ENCODE measurements at regions not wholly inside any gene's neighbourhood (a gene's known extent, or its start where the extent isn't known, plus 50 kb on each side); places are given as distances from the start of the nearest gene placed in this dataset.
"Not testable (repeated sequence)": the region's sequence is repeated elsewhere in the genome, so short reads cannot be mapped to it uniquely, and the experiment has no call there.

DNA sequence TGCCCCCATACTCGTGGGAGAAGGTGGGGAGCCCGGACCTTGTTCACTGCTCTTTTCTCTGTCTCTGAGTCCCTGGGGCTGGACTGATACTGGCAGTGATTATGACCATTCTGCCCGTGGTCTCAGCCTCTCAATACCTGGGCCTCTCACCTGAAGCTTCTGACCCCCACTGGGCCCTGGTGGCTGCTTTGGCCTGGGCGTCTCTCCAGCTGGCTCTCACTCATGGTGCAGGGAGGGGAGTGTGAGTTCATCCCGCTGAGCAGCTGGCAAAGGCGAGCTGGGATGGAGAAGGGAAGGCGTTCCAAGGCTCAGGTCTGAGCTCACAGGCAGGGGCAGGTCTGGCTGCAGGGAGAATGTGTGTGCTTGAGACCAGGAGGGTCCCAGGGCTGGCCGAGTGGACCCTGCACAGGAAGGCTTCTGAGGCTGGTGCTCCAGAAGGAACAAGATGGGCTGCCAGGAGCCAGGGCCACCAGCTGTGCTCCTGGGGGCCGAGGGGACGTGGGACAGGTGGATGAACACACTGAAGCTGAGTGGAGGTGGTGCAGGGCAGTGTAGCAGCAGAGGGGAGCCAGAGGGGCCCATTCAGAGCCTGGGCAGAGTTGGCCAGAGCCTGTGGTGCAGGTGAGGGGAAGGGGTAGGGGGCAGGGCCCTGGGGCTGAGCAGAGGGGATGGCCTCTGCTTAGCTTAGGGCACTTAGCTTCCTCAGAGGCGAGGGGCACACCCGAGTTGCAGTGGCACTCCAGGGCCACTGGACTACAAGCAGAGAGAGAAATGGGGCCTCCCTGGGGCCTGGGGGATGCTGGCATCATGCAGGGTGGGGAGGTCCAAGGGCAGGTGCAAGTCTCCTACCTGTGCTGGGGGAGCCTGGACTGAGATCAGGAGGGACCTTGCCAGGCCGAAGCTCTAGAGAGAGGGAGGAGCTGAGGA, 122.5 kb downstream of the TMEM121 start:
- not testable (repeated sequence) for ATAC-seq

DNA sequence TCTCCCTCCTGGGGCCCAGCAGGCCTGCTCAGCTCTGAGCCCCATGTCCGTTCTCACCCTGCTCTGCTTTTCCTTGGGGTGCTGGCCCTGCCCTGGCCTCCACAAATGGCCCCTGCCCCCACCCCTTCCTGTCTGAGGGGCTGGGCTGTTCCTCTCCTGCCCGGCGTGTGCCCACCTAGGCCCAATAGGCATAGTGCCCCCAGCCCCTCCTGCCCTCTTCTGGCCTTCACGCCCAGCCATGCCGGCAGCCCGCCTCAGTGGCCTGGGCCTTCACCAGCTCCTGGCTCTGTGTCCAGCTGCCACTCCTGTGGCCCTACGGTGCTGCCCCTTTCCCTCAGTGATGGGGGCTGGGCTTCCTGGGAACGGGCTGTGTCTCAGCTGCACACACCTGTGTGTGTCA, 125.9 kb downstream of the TMEM121 start:
- not testable (repeated sequence) for ATAC-seq

DNA sequence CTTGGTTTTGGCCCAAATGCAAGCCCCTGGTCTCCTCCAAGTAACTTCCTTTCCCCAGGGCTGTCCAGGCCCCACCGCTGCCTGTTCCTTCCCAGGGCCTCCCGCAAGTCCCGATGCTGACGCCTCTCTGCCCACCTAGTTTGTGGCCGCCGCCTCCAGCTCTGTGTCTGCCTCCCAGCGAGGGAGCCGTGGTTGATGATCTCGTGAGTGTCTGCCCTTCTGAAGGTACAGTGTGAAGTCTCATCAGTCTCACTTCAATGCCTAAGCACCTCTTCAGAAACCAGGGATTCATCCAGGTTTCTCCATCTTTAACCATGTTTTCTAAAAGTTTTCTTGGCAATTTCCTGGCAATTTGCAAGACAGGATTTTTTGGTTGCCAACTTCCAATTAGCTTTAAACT, 127.5 kb downstream of the TMEM121 start:
- ATAC-seq, result not testable (repeated sequence)

DNA sequence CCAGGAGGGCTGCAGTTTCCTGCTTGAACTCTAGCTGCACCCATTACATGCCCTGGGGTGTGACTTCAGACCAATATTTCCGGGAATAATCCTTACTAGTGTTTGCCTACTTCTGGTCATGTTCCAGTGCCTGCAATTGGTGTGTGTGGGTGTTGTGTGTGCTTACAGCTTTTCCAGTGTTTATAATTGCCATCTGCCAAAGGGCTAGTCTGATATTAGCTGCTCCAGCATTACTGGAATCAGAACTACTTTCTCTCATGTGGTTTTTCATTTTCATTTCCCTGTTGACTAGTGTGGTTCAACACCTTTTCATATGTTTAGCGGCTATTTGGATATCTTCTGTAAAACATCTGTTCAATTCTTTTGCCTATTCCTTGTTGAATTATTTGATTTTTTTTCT, 132.9 kb downstream of the TMEM121 start:
- ATAC-seq, result not testable (repeated sequence)

DNA sequence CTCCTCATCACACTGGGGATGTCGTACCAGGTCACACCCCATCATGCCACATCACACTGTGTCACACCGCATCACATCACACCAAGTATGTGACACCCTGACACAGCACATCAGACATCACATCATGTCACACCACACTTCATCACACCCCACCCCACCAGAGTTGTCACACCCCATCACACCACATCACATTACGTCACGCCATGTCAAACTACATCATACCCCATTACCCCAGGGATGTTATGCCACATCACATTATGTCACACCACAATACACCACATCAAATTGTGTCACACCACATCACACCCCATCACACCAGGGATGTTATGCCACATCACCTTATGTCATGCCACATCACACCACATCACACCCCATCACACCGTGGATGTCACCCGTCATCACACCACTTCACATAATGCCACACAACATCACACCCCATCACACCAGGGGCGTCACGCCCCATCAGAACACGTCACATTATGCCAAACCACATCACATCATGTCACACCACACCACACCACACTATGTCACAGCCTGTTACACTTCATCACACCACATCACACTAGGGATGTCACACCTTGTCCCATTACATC, 133.6 kb downstream of the TMEM121 start:
- no peak for ATAC-seq
- no peak for TF ChIP-seq RARB (CRISPR knock-in tag; IDR thresholded peaks at IDR 0.05)
- TF ChIP-seq, protein P1, sequence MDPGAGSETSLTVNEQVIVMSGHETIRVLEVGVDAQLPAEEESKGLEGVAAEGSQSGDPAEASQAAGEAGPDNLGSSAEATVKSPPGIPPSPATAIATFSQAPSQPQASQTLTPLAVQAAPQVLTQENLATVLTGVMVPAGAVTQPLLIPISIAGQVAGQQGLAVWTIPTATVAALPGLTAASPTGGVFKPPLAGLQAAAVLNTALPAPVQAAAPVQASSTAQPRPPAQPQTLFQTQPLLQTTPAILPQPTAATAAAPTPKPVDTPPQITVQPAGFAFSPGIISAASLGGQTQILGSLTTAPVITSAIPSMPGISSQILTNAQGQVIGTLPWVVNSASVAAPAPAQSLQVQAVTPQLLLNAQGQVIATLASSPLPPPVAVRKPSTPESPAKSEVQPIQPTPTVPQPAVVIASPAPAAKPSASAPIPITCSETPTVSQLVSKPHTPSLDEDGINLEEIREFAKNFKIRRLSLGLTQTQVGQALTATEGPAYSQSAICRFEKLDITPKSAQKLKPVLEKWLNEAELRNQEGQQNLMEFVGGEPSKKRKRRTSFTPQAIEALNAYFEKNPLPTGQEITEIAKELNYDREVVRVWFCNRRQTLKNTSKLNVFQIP (CRISPR knock-in tag; IDR thresholded peaks at IDR 0.05; ENCODE audit: borderline replicate concordance, low read depth), result no peak
- TF ChIP-seq ARNTL (CRISPR knock-in tag; IDR thresholded peaks at IDR 0.05; ENCODE audit: borderline replicate concordance, low read depth), result no peak
- TF ChIP-seq OSR1 (CRISPR knock-in tag; IDR thresholded peaks at IDR 0.05), result no peak
- TF ChIP-seq BACH2 (CRISPR knock-in tag; IDR thresholded peaks at IDR 0.05; ENCODE audit: borderline replicate concordance), result no peak
- TF ChIP-seq ZNF8 (CRISPR knock-in tag; IDR thresholded peaks at IDR 0.05), result no peak
- TF ChIP-seq, protein P2, sequence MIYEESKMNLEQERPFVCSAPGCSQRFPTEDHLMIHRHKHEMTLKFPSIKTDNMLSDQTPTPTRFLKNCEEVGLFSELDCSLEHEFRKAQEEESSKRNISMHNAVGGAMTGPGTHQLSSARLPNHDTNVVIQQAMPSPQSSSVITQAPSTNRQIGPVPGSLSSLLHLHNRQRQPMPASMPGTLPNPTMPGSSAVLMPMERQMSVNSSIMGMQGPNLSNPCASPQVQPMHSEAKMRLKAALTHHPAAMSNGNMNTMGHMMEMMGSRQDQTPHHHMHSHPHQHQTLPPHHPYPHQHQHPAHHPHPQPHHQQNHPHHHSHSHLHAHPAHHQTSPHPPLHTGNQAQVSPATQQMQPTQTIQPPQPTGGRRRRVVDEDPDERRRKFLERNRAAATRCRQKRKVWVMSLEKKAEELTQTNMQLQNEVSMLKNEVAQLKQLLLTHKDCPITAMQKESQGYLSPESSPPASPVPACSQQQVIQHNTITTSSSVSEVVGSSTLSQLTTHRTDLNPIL (CRISPR knock-in tag; IDR thresholded peaks at IDR 0.05; ENCODE audit: low read depth), result no peak

DNA sequence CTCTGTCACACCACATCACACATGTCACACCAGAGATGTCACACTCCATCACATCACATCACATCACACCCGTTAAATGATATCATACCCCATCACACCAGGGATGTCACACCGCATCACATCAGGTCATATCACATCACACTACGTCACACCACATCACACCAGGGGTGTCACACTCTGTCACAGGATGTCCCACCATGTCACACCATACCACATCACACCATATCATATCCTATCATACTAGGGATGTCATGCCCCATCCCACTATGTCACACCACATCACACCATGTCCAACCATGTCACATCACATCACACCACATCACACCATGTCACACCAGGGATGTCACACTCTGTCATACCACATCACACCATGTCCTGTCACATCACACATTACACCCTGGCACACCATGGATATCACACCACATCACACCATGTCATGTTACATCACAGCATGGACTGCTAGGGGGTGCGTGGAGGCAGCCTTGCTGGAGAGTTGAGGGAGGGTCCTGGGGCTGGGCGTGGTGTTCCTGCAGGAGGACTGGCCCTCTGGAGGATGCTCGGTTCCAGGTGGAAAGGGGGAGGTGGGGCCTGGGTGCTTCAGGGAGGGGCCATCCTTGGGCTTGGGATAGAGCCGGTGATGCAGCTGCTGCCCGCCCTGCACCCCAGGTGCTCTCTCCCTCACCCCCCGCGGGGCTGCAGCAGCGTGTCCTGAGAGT, 134.6 kb downstream of the TMEM121 start:
- ATAC-seq, result no peak
- TF ChIP-seq, protein P3, sequence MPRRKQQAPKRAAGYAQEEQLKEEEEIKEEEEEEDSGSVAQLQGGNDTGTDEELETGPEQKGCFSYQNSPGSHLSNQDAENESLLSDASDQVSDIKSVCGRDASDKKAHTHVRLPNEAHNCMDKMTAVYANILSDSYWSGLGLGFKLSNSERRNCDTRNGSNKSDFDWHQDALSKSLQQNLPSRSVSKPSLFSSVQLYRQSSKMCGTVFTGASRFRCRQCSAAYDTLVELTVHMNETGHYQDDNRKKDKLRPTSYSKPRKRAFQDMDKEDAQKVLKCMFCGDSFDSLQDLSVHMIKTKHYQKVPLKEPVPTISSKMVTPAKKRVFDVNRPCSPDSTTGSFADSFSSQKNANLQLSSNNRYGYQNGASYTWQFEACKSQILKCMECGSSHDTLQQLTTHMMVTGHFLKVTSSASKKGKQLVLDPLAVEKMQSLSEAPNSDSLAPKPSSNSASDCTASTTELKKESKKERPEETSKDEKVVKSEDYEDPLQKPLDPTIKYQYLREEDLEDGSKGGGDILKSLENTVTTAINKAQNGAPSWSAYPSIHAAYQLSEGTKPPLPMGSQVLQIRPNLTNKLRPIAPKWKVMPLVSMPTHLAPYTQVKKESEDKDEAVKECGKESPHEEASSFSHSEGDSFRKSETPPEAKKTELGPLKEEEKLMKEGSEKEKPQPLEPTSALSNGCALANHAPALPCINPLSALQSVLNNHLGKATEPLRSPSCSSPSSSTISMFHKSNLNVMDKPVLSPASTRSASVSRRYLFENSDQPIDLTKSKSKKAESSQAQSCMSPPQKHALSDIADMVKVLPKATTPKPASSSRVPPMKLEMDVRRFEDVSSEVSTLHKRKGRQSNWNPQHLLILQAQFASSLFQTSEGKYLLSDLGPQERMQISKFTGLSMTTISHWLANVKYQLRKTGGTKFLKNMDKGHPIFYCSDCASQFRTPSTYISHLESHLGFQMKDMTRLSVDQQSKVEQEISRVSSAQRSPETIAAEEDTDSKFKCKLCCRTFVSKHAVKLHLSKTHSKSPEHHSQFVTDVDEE (CRISPR knock-in tag; IDR thresholded peaks at IDR 0.05), result no peak
- TF ChIP-seq BACH2 (CRISPR knock-in tag; IDR thresholded peaks at IDR 0.05; ENCODE audit: borderline replicate concordance), result no peak
- TF ChIP-seq SNAI2 (CRISPR knock-in tag; IDR thresholded peaks at IDR 0.05), result no peak
- no peak for TF ChIP-seq ISL1 (CRISPR knock-in tag; IDR thresholded peaks at IDR 0.05)
- TF ChIP-seq CSDC2 (CRISPR knock-in tag; IDR thresholded peaks at IDR 0.05), result no peak
- TF ChIP-seq ZFP30 (CRISPR knock-in tag; IDR thresholded peaks at IDR 0.05), result no peak
- no peak for TF ChIP-seq GLIS3 (CRISPR knock-in tag; IDR thresholded peaks at IDR 0.05)
- no peak for TF ChIP-seq ZNF70 (CRISPR knock-in tag; IDR thresholded peaks at IDR 0.05)
- TF ChIP-seq OSR1 (CRISPR knock-in tag; IDR thresholded peaks at IDR 0.05), result no peak
- TF ChIP-seq, protein P4, sequence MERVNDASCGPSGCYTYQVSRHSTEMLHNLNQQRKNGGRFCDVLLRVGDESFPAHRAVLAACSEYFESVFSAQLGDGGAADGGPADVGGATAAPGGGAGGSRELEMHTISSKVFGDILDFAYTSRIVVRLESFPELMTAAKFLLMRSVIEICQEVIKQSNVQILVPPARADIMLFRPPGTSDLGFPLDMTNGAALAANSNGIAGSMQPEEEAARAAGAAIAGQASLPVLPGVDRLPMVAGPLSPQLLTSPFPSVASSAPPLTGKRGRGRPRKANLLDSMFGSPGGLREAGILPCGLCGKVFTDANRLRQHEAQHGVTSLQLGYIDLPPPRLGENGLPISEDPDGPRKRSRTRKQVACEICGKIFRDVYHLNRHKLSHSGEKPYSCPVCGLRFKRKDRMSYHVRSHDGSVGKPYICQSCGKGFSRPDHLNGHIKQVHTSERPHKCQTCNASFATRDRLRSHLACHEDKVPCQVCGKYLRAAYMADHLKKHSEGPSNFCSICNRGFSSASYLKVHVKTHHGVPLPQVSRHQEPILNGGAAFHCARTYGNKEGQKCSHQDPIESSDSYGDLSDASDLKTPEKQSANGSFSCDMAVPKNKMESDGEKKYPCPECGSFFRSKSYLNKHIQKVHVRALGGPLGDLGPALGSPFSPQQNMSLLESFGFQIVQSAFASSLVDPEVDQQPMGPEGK (CRISPR knock-in tag; IDR thresholded peaks at IDR 0.05; ENCODE audit: borderline replicate concordance), result no peak
- no peak for TF ChIP-seq RARB (CRISPR knock-in tag; IDR thresholded peaks at IDR 0.05)
- no peak for TF ChIP-seq ZFP3 (CRISPR knock-in tag; IDR thresholded peaks at IDR 0.05)
- no peak for TF ChIP-seq ZC3H10 (CRISPR knock-in tag; IDR thresholded peaks at IDR 0.05)
- TF ChIP-seq, protein P2 (CRISPR knock-in tag; IDR thresholded peaks at IDR 0.05; ENCODE audit: low read depth), result no peak
- TF ChIP-seq TOX (CRISPR knock-in tag; IDR thresholded peaks at IDR 0.05; ENCODE audit: borderline replicate concordance), result no peak

DNA sequence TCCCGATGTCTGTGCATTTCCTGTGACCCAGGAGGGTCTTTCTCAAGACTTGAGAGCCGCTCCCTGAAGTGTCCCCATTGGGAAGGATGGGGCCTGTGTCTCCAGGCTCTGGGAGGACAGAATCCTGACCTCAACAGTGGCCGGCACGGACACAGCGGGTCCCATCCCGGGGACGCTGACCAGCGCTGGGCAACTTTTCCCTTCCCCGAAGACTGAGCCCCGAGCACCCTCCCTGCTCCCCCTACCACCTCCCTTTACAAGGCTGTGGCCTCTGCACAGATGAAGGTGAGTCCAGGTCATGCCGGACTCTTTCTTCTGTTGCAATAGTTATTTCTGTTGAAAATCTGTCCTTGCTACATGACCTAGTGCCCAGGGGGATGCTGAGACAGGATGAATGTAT, 135.7 kb downstream of the TMEM121 start:
- ATAC-seq, result not testable (repeated sequence)

DNA sequence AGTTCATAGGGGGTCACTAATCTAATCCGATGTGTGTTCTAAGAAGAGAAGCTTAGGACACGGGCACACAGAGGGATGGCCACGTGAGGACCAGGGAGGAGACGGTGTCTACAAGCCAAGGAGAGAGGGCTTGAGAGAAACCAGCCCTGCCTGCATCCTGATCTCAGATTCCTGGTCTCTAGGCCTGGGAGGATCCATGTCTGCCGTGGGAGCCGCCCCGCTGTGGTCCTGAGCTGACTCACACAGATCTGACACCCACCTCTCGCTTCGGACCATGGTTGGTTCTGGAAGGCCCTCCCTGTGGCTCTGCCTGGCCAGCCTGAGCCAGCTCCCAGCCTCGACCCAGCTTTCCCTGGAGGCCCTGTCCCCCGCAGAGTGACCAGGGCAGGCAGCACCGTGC, 136.2 kb downstream of the TMEM121 start:
- ATAC-seq, result not testable (repeated sequence)
